ENCODE measurements at regions not wholly inside any gene's neighbourhood (a gene's known extent, or its start where the extent isn't known, plus 50 kb on each side); places are given as distances from the start of the nearest gene placed in this dataset.
A peak's percentile ranks its signal among the peaks of the same experiment; 100 is the strongest.

- DNase-seq (ENCODE audit: low read depth in 4 of 4, low spot score in 3 of 4), result no peak
Observed at GRCh38 chr22:27628891-27629631, 172.5 kb downstream of the MN1 start.

GRCh38 chr22:27629908-27630673, 171.5 kb downstream of the MN1 start:
- DNase-seq (ENCODE audit: low read depth in 4 of 4, low spot score in 3 of 4), result no peak

GRCh38 chr22:27630754-27631153, 170.8 kb downstream of the MN1 start:
- no peak for DNase-seq (ENCODE audit: low read depth in 4 of 4, low spot score in 3 of 4)

GRCh38 chr22:27631641-27632040, 169.9 kb downstream of the MN1 start:
- DNase-seq (ENCODE audit: low read depth in 4 of 4, low spot score in 3 of 4), result no peak

- DNase-seq (ENCODE audit: low read depth in 4 of 4, low spot score in 3 of 4), result no peak
Observed at GRCh38 chr22:27632451-27633295, 168.9 kb downstream of the MN1 start.

GRCh38 chr22:27633296-27633871, 168.2 kb downstream of the MN1 start:
- no peak for DNase-seq (ENCODE audit: low read depth in 4 of 4, low spot score in 3 of 4)

- no peak for DNase-seq (ENCODE audit: low read depth in 4 of 4, low spot score in 3 of 4)
Observed at GRCh38 chr22:27634043-27634740, 167.4 kb downstream of the MN1 start.

GRCh38 chr22:27635435-27635834, 166.1 kb downstream of the MN1 start:
- DNase-seq (ENCODE audit: low read depth in 4 of 4, low spot score in 3 of 4), result no peak

GRCh38 chr22:27635852-27636251, 165.7 kb downstream of the MN1 start:
- DNase-seq (ENCODE audit: low read depth in 4 of 4, low spot score in 3 of 4), result no peak

- DNase-seq (ENCODE audit: low read depth in 4 of 4, low spot score in 3 of 4), result no peak
Observed at GRCh38 chr22:27636716-27637508, 164.6 kb downstream of the MN1 start.

GRCh38 chr22:27637604-27638003, 164.0 kb downstream of the MN1 start:
- no peak for DNase-seq (ENCODE audit: low read depth in 4 of 4, low spot score in 3 of 4)

- DNase-seq (ENCODE audit: low read depth in 4 of 4, low spot score in 3 of 4), result no peak
Observed at GRCh38 chr22:27638329-27639233, 163.0 kb downstream of the MN1 start.

GRCh38 chr22:27639248-27640086, 162.1 kb downstream of the MN1 start:
- DNase-seq (ENCODE audit: low read depth in 4 of 4, low spot score in 3 of 4), result peak in 2 of 4 donors; percentile 28 to 33

- DNase-seq (ENCODE audit: low read depth in 4 of 4, low spot score in 3 of 4), result no peak
Observed at GRCh38 chr22:27641049-27641795, 160.3 kb downstream of the MN1 start.

GRCh38 chr22:27642104-27642800, 159.3 kb downstream of the MN1 start:
- no peak for DNase-seq (ENCODE audit: low read depth in 4 of 4, low spot score in 3 of 4)

- DNase-seq (ENCODE audit: low read depth in 4 of 4, low spot score in 3 of 4), result no peak
Observed at GRCh38 chr22:27643907-27644306, 157.6 kb downstream of the MN1 start.

Data from left renal pelvis (tissue), 4 donors.